Stimulated activated naive CD8-positive, alpha-beta T cell treated with anti-CD3 and anti-CD28 coated beads, Interleukin-15, Interleukin-2, amounts not matched to agents 100 U/mL and 50 U/mL, for 24 hours (primary cell): ENCODE measurements at regions not wholly inside any gene's neighbourhood (a gene's known extent, or its start where the extent isn't known, plus 50 kb on each side); places are given as distances from the start of the nearest gene placed in this dataset.
"Not testable (repeated sequence)": the region's sequence is repeated elsewhere in the genome, so short reads cannot be mapped to it uniquely, and the experiment has no call there.

Source experiments
- ATAC-seq: fragments of 150-1000 bp; cut with Tn5 transposase; one replicate; pipeline ENCODE4 v1.10.0; 2021
- DNase-seq: peaks from one replicate; pipeline ENCODE4 v3.0.0; 2021

DNA sequence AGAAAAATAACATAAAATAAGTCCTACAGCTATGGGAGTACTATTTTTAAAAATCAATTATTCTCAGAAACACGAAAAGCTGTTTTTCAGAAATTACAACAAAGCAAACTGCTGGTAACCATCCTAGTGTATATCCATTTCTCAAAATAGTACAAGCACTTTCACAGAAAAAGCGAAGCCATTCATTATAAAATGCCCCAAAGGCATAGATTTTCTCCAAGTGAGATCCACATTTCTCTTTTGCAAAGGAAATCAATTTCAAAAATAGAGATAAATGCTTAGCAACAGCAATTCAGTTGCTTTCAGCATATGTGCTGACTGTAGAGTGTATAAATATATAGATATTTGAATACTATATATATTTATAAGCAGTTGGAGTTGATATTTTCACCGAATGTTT, 1266.3 kb downstream of the SI start:
- no peak for ATAC-seq
- no peak for DNase-seq

DNA sequence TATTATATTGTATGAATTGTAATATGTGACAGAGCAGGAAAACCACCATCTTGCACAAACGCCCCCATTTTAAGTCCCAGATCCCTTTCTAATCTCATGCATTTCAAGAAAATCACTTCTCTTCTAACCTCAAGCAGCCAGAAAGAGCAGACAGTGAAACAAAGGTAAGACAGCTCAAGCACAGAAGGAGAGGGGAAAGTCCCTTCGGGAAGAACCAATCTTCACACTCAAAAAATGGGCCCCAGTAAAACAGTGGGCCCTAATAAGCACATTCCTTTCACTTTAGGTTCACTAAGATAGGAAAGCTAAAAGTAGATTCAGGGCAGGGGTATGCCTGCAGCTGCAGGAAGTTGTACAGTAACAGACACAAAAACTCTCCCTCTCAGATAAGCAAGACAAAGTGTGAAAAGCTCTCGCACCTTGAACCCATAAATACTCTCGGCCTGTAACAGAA, 1268.7 kb downstream of the SI start:
- ATAC-seq (no peak), DNase-seq (no peak)

DNA sequence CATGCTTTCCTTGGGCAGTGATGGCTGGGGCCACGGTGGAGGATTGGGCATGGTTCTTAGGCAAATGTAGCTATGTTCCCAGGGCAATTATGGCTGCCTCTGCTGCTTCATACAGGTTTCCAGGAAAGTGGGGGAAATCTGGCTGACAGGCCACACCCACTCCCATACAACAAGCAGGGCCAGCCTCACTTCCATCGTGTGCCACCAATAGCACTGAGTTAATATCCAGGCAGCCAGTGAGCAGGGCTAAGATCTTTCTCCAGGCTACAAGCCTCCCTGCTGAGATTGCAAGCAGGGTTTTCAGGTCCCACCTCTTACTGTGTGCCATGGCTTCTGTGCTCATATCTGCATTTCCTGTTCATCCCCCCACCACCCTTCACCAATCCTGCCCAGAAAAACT, 1291.9 kb downstream of the SI start:
- ATAC-seq: no peak

DNA sequence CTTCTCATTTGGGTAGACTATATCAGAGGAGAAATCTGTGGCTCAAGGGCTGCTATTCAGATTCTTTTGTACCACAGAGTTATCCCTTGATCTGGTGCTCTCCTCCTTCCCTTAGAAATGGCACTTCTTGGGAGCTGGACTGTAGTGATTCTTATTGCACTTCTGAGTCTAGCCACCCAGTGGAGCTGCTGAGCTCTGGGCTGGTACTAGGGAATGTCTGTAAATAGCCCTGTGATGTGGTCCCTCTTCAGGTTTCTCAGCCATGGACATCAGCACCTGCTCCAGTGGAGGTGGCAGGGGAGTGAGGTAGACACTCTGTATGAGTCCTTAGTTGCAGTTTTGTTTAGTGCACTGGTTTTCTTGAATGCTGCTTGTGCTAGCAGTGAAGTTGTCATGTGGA, 1292.6 kb downstream of the SI start:
- DNase-seq (no peak), ATAC-seq (no peak)

More for the DNA sequence above, 1291.9 kb downstream of the SI start:
- no peak for DNase-seq

DNA sequence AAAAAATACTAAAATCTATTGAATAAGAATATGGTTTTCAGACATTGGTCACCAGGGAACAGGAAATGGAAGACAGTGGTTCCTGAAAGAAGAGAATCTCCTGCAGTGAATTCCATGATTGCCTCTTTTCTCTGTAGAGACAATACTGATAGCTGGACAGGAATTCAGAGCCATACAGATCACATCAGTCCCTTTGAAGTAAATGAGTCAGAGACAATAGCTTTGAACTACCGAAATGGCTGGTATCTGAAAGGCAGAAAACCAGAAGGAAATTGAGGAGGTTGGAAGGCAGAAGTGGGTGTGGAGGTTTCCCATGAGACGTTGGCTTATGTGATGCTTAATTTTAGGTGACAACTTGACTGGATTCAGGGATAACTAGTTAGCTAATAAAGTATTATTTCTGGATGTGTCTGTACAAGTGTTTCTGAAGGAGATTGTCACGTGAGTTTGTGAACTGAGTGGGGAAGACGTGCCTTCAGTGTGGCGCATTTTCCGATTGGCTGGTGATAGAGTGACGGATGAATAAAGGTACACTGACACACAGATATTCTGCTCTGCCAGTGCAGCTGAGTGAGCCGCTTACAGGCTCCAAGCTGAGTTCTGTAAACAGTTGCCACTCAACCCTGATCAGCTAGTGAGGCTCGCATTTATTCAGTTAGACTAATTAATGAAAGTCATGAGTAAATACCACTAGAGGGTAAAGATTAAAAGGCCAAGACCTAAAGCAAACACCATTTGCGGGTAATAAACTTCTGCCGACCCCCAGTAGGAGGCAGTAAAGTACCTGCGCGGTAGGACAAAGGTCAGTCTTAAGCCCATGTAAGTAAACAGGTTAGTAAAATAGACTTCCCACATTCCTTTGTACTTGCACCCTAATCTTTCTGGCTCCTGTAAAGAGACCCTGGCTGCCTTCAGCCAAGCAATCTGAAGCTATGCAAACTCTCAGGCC, 1298.6 kb downstream of the SI start:
- DNase-seq (no peak), ATAC-seq (no peak)

DNA sequence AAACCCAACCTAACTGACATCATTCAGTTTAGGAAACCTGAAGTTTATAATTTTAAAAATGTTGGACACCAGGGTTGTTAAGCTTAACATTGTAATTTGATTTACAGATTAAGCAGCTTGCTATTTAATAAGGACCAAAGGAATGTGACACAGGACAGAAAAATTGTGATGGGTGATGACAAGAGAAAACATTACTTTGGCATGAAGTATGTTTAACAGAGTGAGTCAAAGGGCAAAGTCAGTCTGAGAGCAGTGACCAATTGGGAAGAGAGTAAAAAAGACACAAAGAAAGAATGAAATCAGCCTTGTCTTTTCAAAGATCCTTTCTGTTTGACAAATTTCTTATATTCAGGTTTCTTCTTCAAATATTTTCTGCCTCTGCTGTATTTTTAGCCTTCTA, 1301.6 kb downstream of the SI start:
- no peak for DNase-seq
- ATAC-seq: no peak

DNA sequence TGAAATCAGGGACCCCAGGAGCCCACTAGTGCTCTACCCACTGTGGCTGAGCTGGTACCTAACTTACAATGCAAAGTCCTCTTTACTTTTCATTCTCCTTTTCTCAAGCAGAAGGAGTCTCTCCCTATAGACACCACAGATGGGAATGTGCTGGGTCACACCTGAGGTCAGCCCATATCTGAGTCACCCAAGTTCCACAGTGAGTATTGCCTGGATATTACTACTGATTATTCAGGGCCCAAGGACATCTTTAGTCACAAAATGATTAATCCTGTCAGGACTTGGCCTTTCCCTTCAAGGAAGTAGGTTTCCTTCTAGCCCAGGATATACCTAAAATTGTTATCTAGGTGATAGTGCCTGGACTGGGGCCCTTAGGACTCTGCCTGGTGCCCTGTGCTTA, 1305.2 kb downstream of the SI start:
- ATAC-seq: no peak
- DNase-seq: no peak

DNA sequence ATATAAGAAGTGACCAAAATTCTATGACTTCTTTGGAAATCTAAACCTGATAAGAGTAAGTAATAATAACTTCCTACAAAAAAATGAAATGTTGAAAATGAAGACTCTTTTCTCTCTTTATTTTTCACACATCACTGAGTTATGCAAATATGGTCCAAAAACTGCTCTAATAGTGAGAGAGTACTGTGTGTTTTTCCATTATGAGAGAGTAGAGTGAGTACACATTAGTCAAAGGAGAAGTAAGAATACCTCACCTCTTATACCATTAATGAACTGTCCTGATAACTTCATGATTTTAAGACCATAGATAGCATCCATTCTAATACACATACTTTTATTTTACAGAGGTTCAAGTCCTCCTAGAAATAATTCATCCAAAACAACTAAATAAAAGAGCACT, 1310.2 kb downstream of the SI start:
- ATAC-seq: no peak
- no peak for DNase-seq

DNA sequence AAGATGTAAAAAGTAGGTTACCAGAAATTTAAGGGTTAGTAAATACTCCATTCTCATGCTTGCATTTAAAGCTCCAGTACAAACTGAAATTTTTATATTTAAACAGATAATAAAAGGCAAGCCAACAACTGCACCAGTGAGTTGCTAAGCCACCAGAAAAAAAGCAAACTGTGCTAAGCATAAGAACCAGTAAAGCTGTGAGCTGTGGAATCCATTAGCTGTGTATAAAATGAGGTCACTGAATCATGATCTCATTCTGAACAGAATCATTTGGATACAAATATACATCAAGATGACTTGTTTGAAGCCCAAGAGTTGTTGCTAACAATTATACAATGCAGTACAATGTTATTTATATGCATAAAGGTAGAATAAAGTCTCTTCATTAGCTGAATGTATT, 1312.2 kb downstream of the SI start:
- DNase-seq (no peak), ATAC-seq (no peak)

DNA sequence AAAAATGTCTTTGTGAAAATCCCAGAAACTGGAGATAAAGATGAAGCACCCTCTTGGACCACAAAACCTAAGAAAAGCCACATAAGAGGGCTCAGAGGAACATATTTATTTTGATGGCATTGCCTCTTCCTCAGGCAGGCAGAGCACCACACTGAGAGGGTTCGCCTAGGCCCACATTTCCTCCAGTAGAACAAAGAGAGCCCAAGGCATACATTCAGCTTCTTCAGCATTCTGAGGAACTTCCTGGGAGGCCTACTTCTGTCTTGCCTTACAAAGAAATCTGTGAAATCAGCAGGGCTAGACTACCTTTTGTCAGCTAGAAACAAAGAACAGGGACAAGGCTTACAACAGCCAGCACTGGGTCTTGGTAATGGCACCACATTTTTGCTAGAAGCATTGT, 1325.3 kb downstream of the SI start:
- DNase-seq: no peak
- ATAC-seq: no peak

DNA sequence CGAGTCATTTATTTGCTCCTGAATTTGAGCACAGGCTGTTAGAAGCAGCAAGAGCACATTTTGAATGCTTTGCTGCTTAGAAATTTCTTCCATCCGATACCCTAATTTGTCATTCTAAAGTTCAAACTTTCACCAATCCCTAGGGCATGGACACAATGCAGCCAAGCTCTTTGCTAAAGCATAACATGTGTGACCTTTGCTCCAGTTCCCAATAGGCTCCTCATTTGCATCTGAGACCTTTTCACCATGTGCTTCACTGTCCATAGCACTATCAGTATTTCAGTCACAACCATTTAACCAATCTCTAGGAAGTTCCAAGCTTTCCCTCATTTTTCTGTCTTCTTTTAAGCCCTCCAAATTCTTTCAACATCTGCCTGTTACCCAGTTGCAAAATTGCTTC, 1333.1 kb downstream of the SI start:
- no peak for ATAC-seq
- DNase-seq: no peak

DNA sequence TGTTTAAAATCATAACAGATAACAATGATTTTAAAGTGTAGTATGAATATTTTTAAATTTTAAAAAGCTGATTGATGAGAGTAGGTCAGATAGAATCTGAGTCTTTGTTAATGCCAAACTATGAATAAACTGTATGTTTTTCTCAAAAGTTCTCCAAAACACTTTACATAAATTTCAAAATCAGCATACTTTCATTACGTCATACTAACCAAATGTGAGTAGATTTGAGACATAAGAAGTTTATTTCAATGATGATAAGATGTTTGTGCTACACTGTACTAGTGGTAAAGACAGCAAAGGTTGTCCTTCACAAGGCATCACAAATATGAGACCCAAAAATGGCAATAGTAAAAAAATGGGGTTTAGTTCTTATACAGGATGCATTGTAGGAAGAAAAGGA, 1342.9 kb downstream of the SI start:
- DNase-seq (no peak), ATAC-seq (no peak)

DNA sequence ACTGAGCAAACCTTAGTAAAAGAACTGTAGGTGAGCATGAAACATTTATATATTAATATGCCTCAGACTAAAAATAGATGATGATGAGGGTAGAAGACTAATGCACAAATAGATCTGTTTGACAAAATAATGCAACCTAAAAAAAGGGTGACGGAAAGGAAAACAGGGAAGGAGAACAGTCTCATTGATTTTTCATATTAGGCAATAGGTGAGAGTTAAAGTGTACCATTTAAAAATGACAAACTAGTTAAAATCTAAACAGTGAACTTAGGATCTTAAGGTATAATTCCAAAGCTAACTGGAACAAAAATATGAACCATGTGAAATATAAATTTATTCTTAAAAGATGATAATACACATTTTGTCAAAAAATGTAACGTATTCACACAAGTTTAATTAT, 1347.6 kb downstream of the SI start:
- no peak for DNase-seq
- no peak for ATAC-seq

DNA sequence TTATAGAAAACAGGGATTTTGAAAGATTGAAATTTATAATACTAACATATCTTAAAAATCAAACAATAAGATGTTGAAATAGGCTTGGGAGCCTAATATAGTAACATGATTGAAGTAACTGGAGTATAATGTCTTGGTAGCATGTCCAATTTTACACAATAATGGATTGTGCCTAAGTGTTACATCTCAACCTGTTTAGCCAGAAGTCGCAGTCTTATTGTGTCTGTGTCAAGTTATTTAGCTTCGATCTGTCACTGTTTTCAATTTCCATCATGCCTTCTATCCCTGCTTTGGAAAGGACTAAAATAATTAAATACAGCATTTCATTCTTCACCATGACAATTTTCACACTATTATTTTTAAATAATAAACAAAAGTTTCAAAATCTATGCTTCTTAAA, 1352.2 kb downstream of the SI start:
- ATAC-seq: no peak
- DNase-seq: no peak

DNA sequence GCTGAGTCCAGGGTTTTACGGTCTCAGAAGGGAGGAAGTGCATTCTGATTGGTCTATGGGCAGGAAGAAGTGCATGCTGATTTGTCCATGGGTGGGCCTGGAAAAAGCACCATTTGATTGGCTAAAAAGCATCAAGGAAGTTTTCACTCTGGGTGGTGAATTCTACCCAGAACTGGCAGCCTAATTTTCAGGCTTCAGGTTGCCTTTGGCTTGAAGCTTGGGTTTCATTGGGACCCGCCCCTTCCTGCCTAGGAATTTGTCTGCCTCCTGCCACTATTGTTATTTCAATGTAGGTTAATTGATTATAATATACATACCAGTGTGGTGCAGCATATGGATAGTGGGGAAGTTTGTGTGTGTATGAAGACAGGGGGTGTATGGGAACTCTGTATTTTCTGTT, 1355.9 kb downstream of the SI start:
- no peak for ATAC-seq
- no peak for DNase-seq

DNA sequence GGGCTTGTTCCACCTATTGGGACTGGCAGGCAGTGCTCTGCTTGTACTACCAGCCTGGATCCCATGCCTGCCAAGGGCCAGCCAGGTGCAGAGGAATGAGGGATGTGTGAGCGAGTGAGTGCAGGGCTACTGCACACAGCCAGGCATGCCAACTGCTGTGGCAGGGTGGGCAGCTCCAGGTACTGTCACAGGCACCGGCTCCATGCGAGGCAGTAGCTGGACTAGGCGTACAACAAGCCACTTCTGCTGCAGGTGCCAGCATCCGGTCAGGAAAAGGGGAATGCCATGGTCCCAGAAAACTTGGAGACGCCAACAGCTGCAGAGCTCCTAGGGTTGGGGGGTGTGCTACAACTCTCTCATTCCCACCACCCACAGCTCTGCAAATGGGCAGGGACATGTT, 1356.7 kb downstream of the SI start:
- ATAC-seq (peak; percentile 6), DNase-seq (no peak)

DNA sequence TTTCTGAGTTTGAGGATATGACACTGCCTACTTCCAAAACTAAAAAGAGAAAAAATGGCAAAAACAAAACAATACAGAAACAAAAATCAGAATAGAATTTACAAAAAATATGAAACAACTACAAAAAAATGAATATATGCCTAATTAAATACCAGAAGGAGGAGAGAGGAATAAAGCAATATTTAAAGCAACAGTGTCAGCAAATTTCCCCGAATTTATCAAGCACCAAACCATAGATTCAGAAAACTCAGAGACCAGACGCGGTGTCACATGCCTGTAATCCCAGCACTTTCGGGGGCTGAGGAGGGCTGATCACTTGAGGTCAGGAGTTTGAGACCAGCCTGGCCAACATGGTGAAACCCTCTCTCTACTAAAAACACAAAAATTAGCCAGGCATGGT, 1360.9 kb downstream of the SI start:
- DNase-seq: no peak
- no peak for ATAC-seq

DNA sequence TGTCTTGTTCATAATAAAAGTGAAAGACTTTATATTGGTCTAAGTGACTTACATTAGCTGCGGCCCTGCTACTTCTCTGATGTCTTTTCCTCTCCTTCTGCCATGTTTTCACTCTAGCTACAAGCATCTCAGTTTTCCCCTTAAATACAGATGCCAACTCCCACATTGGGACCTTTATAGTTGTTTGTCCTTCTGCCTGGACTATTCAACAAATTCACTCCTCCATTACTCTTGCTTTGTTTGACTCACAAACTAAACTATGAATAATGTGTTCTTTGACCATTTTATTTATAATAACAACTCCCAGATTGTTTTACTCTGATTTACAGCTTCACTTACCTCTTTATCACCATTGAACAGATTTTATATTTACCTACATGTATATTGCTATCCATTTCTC, 1369.9 kb downstream of the SI start:
- no peak for ATAC-seq
- no peak for DNase-seq

DNA sequence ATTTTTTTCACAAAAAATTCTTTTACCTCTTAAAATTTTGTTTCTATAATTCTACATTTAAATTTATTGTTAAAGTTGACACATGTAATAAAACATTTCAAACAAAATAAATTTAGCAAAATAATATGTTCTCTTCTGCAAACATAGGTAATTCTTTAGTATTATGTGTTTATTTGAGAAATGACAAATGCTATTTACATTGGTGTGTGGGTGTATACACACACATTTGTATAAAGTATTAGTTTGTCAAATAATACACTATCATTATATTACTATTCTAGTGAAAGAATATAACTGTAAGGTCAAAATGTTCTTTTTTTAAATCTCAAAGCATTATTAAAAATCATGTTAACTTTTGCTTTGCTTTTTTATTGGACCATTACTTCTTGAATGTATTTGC, 1370.6 kb downstream of the SI start:
- no peak for DNase-seq
- no peak for ATAC-seq

DNA sequence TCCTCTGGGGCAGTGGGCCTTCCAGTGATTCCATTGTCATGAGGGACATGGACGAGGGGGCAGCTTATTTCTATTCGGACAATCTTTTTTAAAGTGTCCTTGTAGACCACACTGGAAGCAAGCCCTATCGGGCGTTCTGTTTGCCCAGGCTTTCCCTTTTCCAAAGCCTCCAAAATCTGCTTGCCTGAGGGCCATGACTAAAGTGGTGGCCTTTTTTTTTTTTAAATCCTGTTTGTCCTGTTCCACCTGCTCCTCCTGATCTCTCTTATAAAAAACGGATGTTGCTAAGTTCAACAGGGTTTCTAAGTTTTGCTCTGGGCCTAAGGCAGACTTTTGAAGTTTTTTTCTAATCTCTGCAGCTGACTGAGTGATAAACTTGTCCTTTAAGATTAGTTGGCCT, 1380.1 kb downstream of the SI start:
- ATAC-seq, DNase-seq: not testable (repeated sequence)

DNA sequence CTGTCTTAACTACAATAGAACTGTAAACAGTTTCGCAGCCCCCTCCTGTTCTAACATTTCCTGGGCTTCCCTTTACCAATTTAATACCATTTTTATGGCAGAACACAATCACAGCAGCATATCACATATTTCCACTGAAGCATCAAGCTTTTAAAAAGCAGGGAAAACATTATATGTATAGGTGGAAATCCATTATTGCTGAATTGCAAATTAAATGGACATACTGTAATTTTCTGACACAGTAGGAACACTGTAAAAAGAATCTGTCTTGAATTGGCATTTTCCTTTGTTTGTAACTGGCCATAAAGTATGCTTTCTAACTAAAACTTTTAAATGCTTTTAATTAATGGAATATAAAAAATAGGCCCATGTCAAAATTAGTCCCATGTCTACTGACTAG, 1385.8 kb downstream of the SI start:
- ATAC-seq (no peak), DNase-seq (no peak)

DNA sequence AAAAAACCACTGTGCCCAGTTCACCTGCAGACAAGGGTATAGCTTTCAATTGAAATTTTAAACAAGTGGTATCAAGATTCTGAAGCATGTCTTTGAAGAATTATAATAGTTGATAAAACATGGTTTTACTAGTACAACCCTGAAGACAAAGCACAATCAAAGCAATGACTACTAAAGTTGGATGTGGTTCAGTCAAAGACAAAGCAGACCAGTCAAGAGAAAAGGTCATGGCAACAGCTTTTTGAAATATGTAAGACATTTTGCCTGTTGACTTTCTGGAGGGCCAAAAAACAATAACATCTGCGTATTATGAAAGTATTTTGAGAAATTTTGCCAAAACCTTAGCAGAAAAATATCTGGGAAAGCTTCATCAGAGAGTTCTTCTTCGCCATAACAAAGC, 1393.6 kb downstream of the SI start:
- no peak for ATAC-seq
- no peak for DNase-seq

DNA sequence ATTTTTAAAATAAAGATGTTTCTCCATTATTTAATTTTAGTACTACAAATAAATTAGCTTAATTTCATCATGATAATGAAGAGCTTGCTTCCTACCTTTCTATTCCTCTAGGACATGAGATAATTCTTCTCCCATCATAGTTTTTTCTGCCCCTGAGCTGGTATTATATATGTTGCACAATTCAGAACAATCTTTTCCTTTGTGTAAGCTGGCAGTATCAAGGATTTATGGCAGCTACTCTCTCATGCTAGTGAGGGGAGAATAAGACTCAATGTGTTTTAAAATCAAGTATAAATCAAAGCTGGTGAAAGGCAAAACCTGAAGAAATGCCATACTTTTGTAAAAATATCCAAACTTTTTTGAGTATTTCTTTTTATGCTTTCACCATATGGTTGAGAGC, 1405.3 kb downstream of the SI start:
- no peak for DNase-seq
- ATAC-seq: no peak

DNA sequence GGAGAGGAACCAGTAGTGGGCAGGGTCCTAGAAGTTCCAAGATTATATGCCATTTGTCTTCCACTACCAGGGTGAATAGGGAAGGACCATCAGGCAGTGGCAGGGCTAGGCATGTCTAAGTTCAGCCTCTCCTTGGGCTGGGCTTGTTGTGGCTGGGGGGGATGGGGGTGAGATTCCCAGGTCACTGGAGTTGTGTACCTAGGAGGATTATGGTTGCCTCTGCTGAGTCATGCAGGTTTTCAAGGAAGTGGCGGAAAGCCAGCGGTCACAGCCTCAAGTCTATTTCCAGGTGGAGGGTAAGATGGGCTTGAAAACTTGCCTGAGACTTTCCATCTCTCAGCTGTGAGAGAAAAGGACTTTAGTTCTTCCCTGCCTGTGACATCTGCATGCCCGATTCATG, 1407.1 kb downstream of the SI start:
- ATAC-seq (no peak), DNase-seq (no peak)
